ENCODE measurements at regions not wholly inside any gene's neighbourhood (a gene's known extent, or its start where the extent isn't known, plus 50 kb on each side); places are given as distances from the start of the nearest gene placed in this dataset.
"Not testable (repeated sequence)": the region's sequence is repeated elsewhere in the genome, so short reads cannot be mapped to it uniquely, and the experiment has no call there.

DNA sequence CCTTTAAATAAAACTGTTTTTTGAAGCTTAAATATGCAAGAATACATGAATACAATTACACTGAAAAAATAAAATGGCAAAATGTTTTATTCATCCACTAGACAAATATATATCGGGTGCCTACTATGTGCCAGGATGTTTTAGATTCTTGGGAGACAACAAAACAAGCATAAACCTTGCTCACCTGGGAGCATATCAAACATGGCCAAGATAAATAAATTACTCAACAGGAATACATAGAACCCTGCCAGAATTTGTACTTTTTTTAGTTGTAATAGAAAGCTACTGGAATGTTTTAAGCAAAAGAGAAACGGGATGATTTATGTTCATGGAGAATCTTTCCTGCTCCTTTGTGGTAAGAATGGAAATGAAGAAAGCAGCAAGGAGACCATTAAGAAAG is 2358.5 kb upstream of the PCDH20 start:
- Histone ChIP-seq H3K36me3 (no peaks in the 10 kb centered on the region), H3K9me3 (no peaks in the 10 kb centered on the region), H3K27ac (no peak overlapping the region), H3K27me3 (no peaks in the 10 kb centered on the region), H3K4me3 (no peak overlapping the region), H3K4me1 (no peaks in the 10 kb centered on the region)
- TF ChIP-seq CTCF (IDR thresholded peaks at IDR 0.05), result no peak
- no peak for DNase-seq (ENCODE audit: low spot score)

- no peak for TF ChIP-seq CTCF (IDR thresholded peaks at IDR 0.05)
- Histone ChIP-seq H3K27ac (no peak overlapping the region), H3K4me3 (no peak overlapping the region), H3K9me3 (no peaks in the 10 kb centered on the region), H3K4me1 (no peaks in the 10 kb centered on the region), H3K36me3 (no peaks in the 10 kb centered on the region), H3K27me3 (no peaks in the 10 kb centered on the region)
- no peak for DNase-seq (ENCODE audit: low spot score)
Observed at GRCh38 chr13:63773476-63773875, 2357.8 kb upstream of the PCDH20 start.

DNA sequence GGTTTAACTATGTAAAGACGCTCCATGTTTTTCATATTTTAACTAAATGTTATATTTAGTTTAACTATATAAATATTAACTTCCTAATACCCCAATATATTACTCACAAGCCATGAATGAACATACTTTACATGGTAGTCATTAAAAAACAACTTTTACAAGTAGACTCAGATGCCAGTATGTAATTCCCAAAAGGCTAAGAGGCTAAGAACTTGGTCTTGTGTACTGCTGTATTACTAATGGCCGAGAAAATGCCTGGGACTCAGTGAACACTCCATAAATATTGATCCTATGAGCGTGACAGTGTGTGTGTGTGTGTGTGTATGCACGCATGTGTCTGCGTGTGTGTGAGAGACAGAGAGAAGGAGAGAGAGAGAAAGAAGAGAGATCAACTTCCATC is 2342.0 kb upstream of the PCDH20 start:
- H3K36me3 ChIP-seq; H3K9me3 ChIP-seq; H3K4me3 ChIP-seq; DNase-seq (ENCODE audit: low spot score); H3K27me3 ChIP-seq; H3K27ac ChIP-seq; H3K4me1 ChIP-seq: not testable (repeated sequence)

DNA sequence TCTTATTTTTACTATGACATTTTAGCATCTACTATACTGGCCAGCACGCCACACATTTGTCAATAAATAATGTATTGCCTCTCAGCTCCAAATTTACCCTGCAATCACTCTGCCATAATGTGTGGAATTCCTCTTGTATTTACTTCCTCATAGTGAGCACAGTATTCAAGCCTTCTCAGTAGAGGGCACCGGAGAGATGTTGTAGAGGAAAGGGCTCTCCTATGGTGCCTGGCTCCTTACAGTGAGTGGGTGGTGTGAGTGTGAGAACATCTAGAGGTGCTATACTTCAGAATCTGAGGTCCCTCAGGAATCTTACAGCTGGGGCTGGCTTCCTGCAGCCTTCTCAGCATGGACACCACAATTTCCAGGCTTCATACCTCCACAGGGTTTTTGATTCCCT is 2334.2 kb upstream of the PCDH20 start:
- H3K27me3 ChIP-seq; H3K36me3 ChIP-seq; H3K9me3 ChIP-seq; DNase-seq (ENCODE audit: low spot score); H3K27ac ChIP-seq; H3K4me3 ChIP-seq; H3K4me1 ChIP-seq: not testable (repeated sequence)

DNA sequence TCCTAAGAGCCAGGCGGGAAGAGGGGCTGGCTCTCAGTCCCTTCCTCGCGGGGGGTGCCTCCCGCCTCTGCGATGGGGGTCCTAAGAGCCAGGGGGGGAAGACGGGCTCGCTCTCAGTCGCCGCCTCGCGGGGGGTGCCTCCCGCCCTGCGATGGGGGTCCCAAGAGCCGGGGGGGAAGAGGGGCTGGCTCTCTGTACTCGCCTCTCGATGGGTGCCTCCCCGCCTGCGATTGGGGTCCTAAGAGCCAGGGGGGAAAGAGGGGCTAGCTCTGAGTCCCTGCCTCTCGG is 2326.1 kb upstream of the PCDH20 start:
- H3K4me3 ChIP-seq; H3K27me3 ChIP-seq; DNase-seq (ENCODE audit: low spot score); H3K4me1 ChIP-seq; H3K27ac ChIP-seq; H3K36me3 ChIP-seq; H3K9me3 ChIP-seq: not testable (repeated sequence)

- Histone ChIP-seq H3K27me3 (no peaks in the 10 kb centered on the region), H3K9me3 (no peaks in the 10 kb centered on the region), H3K27ac (no peak overlapping the region), H3K4me1 (no peaks in the 10 kb centered on the region), H3K36me3 (no peaks in the 10 kb centered on the region), H3K4me3 (no peak overlapping the region)
- no peak for TF ChIP-seq CTCF (IDR thresholded peaks at IDR 0.05)
- no peak for DNase-seq (ENCODE audit: low spot score)
Observed at GRCh38 chr13:63741029-63741813, 2325.6 kb upstream of the PCDH20 start.

DNA sequence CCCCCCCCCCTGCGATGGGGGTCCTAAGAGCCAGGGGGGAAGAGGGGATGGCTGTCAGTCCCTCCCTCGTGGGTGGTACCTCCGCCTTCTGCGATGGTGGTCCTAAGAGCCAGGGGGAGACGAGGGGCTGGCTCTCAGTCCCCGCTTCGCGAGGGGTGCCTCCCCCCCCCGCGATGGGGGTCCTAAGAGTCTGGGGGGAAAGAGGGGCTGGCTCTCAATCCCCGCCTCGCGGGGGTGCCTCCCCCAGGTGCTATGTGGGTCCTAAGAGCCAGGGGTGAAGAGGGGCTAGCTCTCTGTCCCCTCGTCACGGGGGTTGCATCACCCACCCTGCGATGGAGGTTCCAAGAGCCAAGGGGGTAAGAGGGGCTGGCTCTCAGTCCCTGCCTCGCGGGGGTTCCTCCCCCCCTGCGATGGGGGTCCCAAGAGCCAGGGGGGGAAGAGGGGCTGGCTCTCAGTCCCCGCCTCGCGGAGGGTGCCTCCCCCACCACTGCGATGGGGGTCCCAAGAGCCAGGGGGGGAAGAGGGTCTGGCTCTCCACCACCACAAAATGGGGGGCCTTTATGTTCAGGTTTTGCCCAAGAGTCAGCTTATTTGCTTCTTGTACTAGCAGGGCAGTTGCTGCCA is 2323.6 kb upstream of the PCDH20 start:
- H3K4me3 ChIP-seq; DNase-seq (ENCODE audit: low spot score); H3K9me3 ChIP-seq; H3K4me1 ChIP-seq; H3K36me3 ChIP-seq; H3K27me3 ChIP-seq; H3K27ac ChIP-seq: not testable (repeated sequence)

GRCh38 chr13:63737418-63737817 is 2321.8 kb upstream of the PCDH20 start:
- Histone ChIP-seq H3K27ac (no peak overlapping the region), H3K9me3 (no peaks in the 10 kb centered on the region), H3K4me3 (no peak overlapping the region), H3K4me1 (no peaks in the 10 kb centered on the region), H3K36me3 (no peaks in the 10 kb centered on the region), H3K27me3 (no peaks in the 10 kb centered on the region)
- DNase-seq (ENCODE audit: low spot score), result no peak
- no peak for TF ChIP-seq CTCF (IDR thresholded peaks at IDR 0.05)
